T-helper 2 cell (primary cell): ENCODE measurements at regions not wholly inside any gene's neighbourhood (a gene's known extent, or its start where the extent isn't known, plus 50 kb on each side); places are given as distances from the start of the nearest gene placed in this dataset.

ENCODE experiments used
- DNase-seq, 5 experiments: peaks; one replicate each; pipeline versions ENCODE4 v3.0.0 to v3.0.0-alpha.2; 2012 to 2022

DNA sequence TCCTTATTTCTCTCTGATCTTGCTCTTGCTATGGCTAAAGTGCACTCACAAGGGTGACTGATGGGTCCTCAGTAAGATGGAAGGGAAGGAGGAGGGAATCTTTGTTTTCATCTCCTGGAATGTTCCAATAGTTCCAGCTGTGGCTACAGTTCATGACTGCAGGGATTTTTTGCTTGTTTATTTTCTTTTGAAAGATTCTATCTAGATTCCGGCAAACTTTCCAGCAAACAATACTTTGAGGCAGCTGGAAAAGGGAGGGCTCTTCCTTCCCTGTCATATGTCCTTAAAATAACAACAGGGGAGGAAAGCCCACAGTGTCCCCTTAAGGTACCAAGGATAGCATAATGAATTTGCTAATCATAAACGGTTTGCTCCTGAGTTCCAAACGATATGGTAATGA lies 111.3 kb upstream of the SLC14A2 start:
- DNase-seq, result no peak

DNA sequence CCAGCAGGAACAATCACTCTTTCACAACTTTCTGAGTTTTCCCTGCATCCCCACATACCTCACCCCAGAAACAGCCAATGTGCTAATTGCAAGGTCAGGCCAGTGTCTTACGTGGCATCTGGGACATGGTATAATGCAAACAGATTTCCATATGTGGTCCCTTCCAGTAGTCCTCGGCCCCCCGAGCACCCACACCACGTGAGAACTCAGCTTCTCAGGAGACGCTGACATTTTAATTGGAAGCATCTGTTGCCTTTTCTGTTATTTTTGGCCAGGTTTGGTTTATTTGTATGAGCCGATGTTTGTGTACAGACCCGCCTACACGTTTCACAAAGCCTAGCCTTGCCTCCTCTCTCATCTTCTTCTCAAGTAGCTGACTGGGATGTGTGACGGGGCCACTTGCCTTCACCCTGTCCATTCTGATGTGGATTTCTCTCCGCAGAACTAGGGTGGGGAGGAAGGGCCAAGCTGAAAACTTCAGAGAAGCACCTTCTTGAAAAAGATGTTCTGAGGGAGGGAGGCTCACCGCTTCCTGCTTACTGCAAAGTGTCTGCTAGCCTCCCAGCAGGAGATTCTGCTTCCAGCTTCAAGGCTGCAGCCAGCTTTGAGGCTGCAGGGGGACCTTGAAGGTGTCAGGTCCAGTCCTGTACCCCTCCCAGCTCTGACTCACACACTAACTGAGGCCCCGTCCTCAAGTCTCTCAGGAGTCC lies 109.6 kb upstream of the SLC14A2 start:
- DNase-seq, result no peak

DNA sequence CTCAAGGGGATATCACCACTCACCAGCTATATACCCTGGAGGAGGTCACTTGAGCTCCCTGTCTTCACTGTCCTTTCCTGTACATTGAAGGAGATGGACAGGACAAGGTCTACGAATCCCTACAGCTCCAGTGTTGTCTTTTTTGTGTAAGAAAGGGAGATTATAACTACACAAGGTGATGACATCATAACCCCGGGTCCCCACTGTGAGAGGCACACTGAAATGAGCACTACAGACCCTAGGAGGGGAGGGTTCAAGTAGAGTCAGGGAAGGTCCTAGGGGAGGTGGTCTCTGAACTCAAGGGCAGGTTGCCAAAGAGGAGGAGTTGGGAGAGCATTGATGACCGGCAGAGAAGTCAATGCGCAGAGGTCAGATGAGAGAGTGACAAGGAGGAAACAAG lies 108.3 kb upstream of the SLC14A2 start:
- DNase-seq, result no peak

DNA sequence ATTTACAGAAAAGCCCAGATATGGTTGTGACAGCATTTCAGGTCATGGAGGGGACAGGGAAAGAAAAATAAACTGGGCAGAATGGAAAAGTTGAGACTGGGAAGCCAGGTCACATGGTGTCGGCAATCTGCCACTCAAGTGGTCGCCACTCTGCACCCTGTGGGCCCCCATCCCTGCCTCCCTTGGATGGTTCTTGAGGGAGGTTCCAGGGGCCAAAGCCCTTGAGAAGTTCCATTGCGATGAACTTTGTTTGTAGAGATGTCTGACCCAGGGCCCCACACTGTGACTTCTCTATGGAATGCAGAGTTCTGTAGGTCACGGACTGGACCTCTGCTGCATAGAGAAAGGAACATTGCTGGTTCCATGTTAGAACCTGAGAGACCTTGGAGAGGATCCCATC lies 105.7 kb upstream of the SLC14A2 start:
- no peak for DNase-seq

DNA sequence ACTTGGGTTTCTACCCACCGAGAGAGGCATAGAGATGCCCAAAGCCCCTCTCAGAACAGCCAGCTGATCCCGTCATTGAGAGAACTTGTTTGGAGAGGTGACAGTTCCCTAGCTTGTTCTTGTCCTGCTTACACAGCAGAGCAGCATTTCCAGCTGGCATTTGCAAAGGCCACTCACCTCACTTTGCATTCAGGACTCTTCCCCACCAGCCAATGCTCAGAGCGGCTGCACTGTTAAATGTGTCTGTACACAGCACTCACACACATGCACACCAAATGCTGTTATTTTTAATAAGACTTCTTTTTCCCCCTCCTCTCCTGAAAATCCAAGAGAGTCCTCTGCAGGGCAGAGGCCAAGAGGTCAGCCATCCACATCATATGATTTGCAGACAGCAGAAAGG lies 104.6 kb upstream of the SLC14A2 start:
- DNase-seq, result no peak

DNA sequence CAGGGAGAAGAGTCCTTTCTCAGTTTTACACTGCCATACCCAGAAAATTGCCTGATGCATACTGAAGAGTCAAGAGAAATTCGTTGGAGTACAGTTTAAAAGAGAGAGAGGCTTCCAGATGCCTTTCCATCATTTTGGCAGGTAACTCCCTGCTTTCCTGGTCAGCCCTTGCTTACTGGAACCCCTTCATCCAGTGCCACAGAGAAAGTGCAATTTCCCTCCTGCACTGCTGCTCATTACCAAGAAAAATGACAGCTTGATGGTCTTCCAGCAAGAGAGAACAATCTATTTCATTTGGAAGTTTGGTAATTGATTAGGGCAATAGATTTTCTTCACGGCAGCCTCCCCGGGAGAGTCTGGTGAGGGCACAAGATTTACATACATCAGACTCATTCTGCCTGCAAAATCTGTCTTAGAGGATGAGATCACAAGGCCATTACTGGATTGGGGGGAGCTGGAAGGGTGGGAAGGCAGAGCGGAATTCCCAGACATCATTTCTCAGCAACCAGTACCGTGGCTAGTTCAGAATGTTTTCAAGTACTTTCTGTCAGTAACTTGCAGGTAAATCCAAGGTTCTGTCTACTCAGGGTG lies 102.8 kb upstream of the SLC14A2 start:
- DNase-seq, result no peak

GRCh38 chr18:45517181-45517741 lies 98.0 kb upstream of the SLC14A2 start:
- no peak for DNase-seq

DNA sequence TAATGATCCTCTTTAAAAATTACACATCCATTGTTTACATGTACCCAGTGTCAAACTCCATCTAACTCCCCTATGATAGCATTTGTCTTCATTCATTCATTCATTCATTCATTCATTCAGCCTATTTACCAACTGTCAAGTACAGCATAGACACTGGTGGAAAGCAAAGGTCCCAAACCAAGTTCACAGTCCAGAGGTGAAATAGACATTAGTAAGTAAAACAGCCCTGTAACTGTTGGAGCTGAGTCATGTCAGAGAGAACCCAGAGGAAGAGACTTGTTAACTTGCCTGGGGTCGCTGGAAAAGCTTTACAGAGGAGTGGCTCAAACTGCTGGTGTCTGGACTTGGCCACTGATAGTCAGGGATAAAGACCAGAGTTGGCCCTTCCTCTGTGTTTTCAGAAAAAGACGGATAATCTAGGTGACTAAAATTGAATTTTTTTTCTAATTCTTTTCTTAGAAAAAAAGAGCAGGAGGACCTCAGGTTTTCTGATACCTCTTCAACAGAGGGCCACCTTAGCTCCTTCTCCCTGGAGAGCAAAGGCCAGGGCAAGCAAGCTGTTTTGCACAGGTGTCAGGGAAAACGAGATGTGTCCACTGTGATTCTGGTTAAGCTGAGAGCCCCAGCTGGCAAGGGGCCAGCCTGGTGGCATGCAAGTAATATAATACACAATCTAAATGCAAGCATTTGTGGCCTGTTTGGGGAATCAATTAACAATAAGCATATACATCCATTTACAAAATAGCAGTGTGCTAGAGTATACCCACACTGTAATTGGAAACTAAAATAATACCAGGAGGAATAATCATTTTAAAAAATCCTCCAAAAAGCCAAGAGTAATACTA lies 96.7 kb upstream of the SLC14A2 start:
- DNase-seq, result no peak

- DNase-seq, result no peak
Observed at GRCh38 chr18:45519411-45520280, 95.6 kb upstream of the SLC14A2 start.

DNA sequence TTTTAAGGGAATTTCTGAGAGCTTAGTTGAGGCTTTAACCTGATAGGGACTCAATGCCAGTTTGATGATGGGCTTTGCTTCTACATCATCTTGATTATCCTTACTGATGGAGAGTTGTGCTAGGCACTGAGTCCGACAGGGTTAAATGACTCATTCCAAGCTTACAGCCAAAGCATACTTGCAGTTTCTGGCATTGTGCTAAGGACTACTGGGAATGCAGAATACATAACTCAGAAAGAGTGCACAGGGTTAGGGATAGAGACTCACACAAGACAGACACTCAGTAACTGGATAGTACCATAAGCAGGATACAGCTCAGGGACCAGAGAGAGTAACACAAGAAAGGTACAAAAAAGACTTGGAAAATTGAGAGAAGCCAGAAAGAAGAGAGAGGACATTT lies 94.1 kb upstream of the SLC14A2 start:
- DNase-seq, result no peak

GRCh38 chr18:45521777-45522176 lies 93.5 kb upstream of the SLC14A2 start:
- DNase-seq, result no peak

DNA sequence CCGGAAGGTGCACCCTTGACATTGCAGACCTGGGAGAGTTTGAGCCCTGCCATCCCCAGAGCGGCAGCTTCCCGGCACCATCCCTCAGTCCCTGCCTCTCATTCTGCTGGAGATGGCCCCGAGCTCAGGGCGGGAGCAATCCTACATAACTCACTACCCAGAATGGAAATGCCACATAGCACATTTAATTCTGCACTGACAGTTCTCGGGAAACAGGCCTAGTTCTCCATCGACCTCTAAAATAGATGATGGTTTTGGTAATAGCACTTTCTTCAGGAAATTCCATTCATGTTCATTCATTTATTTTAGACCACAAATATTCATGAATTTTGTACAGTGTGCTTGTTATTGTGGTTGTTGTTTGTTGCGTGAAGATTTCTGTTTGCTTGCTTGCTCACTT lies 92.9 kb upstream of the SLC14A2 start:
- no peak for DNase-seq

GRCh38 chr18:45525301-45525700 lies 90.0 kb upstream of the SLC14A2 start:
- no peak for DNase-seq

DNA sequence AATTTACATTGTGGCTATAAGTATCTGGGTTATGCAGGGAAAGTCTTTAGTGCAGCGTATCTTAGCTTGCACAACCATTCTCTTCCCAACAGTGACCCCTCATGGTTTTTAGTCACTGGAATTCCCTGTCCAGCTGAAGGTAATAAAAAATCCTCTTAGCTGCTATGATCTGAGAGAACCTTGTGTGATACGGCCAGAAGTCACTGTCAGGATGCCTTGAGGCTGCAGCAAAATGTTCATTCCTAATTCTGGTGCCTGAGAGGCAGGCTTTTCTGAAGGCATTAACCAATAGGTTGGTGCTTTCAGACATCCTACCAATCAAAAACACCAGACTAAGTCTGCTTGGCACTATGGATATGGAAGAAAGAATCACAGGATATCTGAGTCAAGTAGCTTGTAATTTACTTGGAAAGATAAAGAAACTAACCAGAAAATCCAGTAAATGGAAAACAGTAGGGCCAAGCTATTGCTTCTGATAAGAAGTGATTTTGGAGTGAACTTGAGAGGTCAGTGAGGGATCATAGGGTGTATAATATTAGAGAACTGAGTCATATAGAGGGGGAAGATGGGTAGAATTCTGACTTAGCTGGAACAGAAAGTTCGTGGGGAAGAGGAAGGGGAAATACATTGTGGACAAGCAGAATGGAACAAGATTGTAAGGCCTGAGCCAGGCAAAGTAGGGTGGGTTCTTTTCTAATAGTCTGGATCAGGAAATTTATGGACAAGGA lies 89.0 kb upstream of the SLC14A2 start:
- DNase-seq, result no peak

GRCh38 chr18:45527891-45528290 lies 87.4 kb upstream of the SLC14A2 start:
- DNase-seq, result no peak

DNA sequence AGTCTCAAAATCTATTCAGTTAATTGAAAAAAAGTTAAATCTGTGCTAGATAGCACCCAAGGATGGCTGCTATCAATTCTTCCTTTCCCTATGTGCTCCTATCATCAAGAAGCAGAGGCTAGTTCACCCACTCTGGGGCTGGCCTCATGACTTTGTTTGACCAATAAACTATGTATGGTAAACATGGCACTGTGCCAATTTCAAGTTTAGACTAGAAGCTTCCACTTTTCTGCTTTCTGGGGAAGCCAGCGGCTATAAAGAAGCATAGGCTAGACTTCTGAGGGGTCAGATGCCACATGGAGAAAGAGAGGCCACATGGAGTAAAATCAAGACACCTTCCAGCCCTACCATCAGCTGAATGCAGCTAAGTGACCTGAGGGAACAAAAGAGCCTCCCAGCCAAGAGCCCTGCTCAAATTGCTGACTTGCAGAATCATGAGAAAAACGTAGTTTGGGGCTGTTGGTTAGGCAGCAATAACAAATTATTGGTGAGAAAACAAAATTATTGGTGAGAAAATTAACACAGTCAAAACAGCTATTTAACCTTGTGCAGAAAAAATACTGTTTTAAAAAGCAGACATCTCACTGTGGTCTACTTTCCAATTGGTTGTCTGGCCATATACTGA lies 86.5 kb upstream of the SLC14A2 start:
- no peak for DNase-seq

GRCh38 chr18:45538444-45538843 lies 76.8 kb upstream of the SLC14A2 start:
- no peak for DNase-seq

DNA sequence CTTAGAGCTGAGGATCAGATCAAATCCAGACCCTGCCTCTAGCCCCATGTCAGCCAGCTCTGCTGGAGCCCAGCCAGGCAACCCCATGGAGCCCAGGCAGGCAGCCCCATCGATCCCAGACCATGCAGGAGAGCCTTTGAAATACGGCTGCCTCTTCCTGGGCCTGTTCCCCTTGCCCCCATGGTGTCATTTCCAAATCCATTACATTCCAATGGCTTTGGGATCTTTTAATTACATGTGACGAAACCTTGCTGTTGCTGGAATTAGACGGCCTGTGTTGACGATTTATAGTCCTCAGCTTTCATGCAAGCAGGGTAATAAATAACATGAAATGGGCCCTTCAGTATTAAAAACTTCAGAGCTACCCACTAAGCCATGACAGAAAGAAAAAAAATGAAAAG lies 75.8 kb upstream of the SLC14A2 start:
- no peak for DNase-seq

DNA sequence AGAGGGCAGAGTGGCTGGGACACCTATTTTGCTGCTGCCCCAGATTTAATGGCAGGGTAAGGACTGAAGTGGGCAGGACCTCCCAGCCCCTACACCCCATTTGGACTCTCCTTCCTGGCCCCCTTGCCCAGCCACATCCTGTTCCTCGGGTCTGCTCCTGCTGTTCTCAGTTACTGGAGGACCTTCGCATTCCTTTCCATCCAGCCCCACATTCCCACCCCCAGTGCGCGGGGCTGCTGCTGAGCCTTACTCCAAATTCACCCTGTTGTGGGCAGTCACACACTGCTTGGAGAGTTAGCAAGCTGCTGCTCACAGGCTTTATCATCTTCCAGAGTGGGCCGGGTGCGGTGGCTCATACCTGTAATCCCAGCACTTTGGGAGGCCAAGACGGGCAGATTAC lies 75.2 kb upstream of the SLC14A2 start:
- no peak for DNase-seq

GRCh38 chr18:45541421-45541820 lies 73.9 kb upstream of the SLC14A2 start:
- no peak for DNase-seq

- DNase-seq, result no peak
Observed at GRCh38 chr18:45542043-45542442, 73.2 kb upstream of the SLC14A2 start.
